Epithelial cell of proximal tubule (primary cell): ENCODE measurements at regions not wholly inside any gene's neighbourhood (a gene's known extent, or its start where the extent isn't known, plus 50 kb on each side); places are given as distances from the start of the nearest gene placed in this dataset.

Experiments used
- DNase-seq: peaks from one replicate; pipeline ENCODE4 v3.0.0-alpha.2; 2011; ENCODE audit warnings: low read depth
- H3K4me3 ChIP-seq: 2 replicates; pipeline ENCODE4 v1.5.1; 2011; ENCODE audit warnings: low read depth, mild to moderate bottlenecking, low read length
- TF ChIP-seq, protein P1 (sequence below): conservative IDR thresholded peaks from 2 replicates; pipeline ENCODE4 v1.5.1; 2012; ENCODE audit warnings: low read depth, mild to moderate bottlenecking, low read length

DNA sequence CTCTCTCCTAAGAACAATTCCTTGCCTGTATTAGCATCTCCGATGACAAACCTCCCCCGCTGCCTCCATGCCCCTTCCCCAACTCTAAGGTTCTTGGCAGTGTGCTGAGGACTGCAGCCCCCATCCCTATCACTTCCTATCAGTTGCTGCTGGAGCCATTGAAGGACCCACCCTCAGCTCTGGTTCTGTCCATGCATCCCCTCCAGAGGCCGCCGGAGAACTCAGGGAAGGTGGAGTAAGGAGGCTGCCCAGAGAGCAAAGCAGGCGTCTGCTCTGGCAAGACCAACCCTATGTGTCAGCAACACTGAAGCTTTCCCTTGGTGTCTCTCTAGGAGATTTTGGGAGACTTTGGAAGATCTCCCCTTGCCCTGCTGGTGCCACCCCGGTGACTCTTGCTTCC, 1139.5 kb downstream of the TBC1D22A start:
- DNase-seq, result no peak
- TF ChIP-seq, protein P1, sequence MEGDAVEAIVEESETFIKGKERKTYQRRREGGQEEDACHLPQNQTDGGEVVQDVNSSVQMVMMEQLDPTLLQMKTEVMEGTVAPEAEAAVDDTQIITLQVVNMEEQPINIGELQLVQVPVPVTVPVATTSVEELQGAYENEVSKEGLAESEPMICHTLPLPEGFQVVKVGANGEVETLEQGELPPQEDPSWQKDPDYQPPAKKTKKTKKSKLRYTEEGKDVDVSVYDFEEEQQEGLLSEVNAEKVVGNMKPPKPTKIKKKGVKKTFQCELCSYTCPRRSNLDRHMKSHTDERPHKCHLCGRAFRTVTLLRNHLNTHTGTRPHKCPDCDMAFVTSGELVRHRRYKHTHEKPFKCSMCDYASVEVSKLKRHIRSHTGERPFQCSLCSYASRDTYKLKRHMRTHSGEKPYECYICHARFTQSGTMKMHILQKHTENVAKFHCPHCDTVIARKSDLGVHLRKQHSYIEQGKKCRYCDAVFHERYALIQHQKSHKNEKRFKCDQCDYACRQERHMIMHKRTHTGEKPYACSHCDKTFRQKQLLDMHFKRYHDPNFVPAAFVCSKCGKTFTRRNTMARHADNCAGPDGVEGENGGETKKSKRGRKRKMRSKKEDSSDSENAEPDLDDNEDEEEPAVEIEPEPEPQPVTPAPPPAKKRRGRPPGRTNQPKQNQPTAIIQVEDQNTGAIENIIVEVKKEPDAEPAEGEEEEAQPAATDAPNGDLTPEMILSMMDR, result no peak
- no peak overlapping the region for H3K4me3 ChIP-seq

DNA sequence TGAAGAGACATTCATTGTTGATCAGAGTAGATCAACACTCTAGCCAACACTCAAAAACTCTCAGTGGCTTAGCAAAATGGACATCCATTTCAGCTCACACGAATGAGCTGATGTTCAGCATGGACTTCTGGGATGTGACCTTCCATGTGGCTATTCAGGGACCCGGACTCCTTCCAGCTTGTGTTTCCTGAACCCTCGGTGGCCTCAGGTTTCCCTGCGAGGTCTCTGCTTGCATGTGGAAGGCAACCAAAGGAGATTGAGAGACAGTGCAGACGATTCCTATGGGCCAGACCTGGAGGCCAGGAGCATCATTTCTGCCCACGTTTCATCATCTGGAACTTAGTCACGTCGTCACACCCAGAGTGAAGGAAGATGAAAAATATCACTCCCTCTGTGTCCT, 1137.4 kb downstream of the TBC1D22A start:
- TF ChIP-seq, protein P1, result no peak
- DNase-seq, result no peak

DNA sequence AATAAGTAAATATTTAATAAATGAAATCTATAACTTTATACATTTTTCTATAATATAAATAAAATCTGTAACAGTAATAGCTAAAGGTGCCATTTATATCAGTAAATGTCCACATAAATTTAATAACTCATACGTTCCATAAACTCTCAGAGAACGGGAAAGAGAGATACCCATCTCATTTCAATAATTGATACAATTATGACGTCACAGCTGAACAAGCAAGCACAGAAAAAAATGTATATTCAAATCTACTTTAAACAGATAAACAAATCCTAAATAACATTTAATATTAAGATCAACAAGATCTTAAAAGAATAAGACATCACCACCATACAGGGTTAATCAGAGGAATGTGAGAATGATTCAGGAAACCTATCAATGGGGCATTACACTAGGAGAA, 1136.5 kb downstream of the TBC1D22A start:
- DNase-seq, result no peak
- no peak overlapping the region for H3K4me3 ChIP-seq
- TF ChIP-seq, protein P1, result no peak

More for the DNA sequence above, 1137.4 kb downstream of the TBC1D22A start:
- H3K4me3 ChIP-seq, result no peak overlapping the region

DNA sequence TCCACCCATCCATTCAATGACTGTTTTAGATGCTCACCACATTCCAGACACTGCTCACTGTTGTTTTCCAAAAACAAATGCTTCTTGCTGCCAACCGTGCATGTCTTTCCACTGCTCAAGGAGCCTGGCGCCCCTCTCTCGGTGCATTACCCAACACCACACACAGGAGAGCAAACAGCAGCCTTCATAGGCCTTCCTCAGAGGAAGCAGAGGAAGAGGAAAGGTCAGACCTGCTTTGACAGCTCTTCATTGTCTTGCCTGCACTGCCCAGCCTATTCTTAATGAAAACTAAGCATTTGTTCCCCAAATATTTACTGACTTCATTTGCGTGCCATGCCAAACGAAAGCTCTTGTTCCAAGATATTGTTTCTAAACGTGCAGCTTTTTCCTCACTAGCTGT, 1129.2 kb downstream of the TBC1D22A start:
- H3K4me3 ChIP-seq, result no peak overlapping the region
- TF ChIP-seq, protein P1, result no peak
- no peak for DNase-seq

DNA sequence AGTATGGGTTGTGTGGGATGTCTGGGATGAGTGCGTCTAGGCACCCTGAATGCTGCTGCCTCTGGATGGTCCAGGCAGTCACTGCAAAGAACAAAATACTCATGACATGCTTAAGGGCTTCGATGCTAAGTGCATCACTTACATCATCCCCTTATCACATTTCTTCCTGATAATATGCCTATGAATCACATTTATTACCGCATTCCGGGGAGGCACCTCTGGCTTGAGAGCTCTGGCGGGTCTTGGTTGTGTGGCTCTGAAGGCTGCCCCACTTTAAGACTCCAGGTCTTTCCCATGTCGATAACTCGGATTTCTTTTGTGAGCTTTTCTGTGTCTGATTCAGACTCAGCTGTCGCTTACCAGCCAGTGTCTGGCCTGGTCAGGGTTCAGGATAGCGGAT, 1126.4 kb downstream of the TBC1D22A start:
- no peak overlapping the region for H3K4me3 ChIP-seq
- DNase-seq, result no peak
- TF ChIP-seq, protein P1, result no peak

DNA sequence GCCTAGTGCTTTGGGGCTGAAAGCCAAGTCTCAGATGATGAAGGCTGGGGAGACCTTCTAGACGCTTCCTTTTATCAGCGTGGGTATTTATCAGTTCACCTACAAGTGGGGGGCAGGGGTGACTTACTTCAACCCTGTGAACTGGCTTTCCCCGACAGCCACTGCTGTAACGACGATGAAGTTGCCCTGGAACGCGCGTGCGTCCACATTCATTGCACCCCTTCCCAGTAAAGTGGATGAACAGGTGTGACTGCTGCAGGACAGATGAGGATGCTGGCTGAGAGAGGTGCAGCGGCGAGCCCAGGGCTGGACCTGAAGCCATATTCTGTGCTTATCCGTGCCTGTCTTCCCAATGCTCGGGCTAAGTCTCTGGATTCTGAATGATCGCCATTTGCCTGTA, 1122.3 kb downstream of the TBC1D22A start:
- no peak for DNase-seq
- H3K4me3 ChIP-seq, result no peak overlapping the region
- TF ChIP-seq, protein P1, result no peak

DNA sequence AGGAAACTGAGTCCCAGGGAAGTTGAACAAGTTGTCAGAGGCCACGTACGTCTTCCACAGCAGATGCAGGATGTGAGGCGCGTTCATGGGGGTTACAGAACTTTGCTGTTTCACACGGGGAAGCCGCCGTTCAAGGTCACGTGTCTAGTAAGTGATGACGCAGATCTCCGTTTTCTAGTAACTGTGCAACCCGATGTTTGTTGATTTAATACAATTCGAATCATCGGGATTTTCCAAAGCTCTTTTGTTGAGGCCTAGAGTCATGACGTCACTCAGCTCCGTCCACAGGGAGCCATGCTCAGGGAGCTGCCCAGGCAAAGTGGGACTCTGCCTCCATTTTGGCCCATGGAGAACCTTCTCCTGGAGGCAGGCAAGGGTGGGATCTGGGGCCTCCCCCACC, 1121.8 kb downstream of the TBC1D22A start:
- no peak overlapping the region for H3K4me3 ChIP-seq
- TF ChIP-seq, protein P1, result no peak

More for the DNA sequence above, 1121.8 kb downstream of the TBC1D22A start:
- DNase-seq, result no peak
